Retina (tissue), 1 donor: ENCODE measurements at regions not wholly inside any gene's neighbourhood (a gene's known extent, or its start where the extent isn't known, plus 50 kb on each side); places are given as distances from the start of the nearest gene placed in this dataset.
"Not testable (repeated sequence)": the region's sequence is repeated elsewhere in the genome, so short reads cannot be mapped to it uniquely, and the experiment has no call there.

Source experiments
- DNase-seq: peaks from one replicate; pipeline ENCODE4 v3.0.0-alpha.2; 2016

- DNase-seq, result no peak
Observed at GRCh38 chr10:44569193-44570091, 184.5 kb upstream of the CXCL12 start.

- DNase-seq, result no peak
Observed at GRCh38 chr10:44571701-44572100, 186.8 kb upstream of the CXCL12 start.

- DNase-seq, result no peak
Observed at GRCh38 chr10:44572146-44572545, 187.2 kb upstream of the CXCL12 start.

- DNase-seq, result no peak
Observed at GRCh38 chr10:44573821-44574220, 188.9 kb upstream of the CXCL12 start.

- no peak for DNase-seq
Observed at GRCh38 chr10:44574596-44575480, 189.9 kb upstream of the CXCL12 start.

GRCh38 chr10:44575601-44576380 is 190.9 kb upstream of the CXCL12 start:
- no peak for DNase-seq

- DNase-seq, result no peak
Observed at GRCh38 chr10:44576702-44577191, 191.8 kb upstream of the CXCL12 start.

- DNase-seq, result no peak
Observed at GRCh38 chr10:44577533-44577932, 192.6 kb upstream of the CXCL12 start.

GRCh38 chr10:44578271-44578670 is 193.4 kb upstream of the CXCL12 start:
- no peak for DNase-seq

GRCh38 chr10:44578963-44579362 is 194.1 kb upstream of the CXCL12 start:
- DNase-seq, result not testable (repeated sequence)

GRCh38 chr10:44581996-44582395 is 197.1 kb upstream of the CXCL12 start:
- DNase-seq, result no peak

- no peak for DNase-seq
Observed at GRCh38 chr10:44587488-44588318, 202.8 kb upstream of the CXCL12 start.

GRCh38 chr10:44589181-44589943 is 204.5 kb upstream of the CXCL12 start:
- DNase-seq, result no peak

- DNase-seq, result no peak
Observed at GRCh38 chr10:44589944-44590449, 205.1 kb upstream of the CXCL12 start.

GRCh38 chr10:44591911-44592310 is 207.0 kb upstream of the CXCL12 start:
- DNase-seq, result no peak

GRCh38 chr10:44593952-44594351 is 209.1 kb upstream of the CXCL12 start:
- no peak for DNase-seq

GRCh38 chr10:44607116-44607515 is 222.2 kb upstream of the CXCL12 start:
- no peak for DNase-seq

- no peak for DNase-seq
Observed at GRCh38 chr10:44618910-44619309, 234.0 kb upstream of the CXCL12 start.

GRCh38 chr10:44619521-44619920 is 234.6 kb upstream of the CXCL12 start:
- no peak for DNase-seq

- peak; percentile 8 for DNase-seq
Observed at GRCh38 chr10:44619975-44620374, 235.1 kb upstream of the CXCL12 start.
